DMS53 treated with DMSO at 0.1 percent for 48 hours (cell line): ENCODE measurements at regions not wholly inside any gene's neighbourhood (a gene's known extent, or its start where the extent isn't known, plus 50 kb on each side); places are given as distances from the start of the nearest gene placed in this dataset.

Experiments
- DNase-seq: peaks from one replicate; lab custom pipeline; 2025; ENCODE audit not compliant: unreplicated experiment; lab: John Stamatoyannopoulos, UW

DNA sequence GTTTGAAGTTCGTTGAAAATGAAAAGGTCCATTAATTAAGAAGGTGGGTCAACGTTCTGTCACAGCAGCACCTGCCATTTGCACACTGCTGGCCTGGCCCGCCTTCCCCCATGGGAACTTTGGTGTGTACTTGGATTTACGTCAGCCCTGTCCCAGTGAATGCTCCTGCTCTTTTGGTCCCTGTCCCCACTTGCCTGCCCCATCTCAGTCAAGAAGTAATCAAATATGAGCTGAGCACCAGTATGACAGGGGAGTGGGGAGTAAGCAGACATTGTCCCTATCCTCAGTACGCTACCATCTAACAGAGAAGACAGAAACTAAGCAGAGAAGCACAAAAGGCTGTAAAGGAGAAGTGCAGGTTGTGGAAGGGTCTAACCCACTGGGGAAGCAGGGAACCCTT is 65.1 kb downstream of the SLC4A3 start:
- no peak for DNase-seq

GRCh38 chr2:219695145-219695709 is 67.8 kb downstream of the SLC4A3 start:
- DNase-seq, result no peak

DNA sequence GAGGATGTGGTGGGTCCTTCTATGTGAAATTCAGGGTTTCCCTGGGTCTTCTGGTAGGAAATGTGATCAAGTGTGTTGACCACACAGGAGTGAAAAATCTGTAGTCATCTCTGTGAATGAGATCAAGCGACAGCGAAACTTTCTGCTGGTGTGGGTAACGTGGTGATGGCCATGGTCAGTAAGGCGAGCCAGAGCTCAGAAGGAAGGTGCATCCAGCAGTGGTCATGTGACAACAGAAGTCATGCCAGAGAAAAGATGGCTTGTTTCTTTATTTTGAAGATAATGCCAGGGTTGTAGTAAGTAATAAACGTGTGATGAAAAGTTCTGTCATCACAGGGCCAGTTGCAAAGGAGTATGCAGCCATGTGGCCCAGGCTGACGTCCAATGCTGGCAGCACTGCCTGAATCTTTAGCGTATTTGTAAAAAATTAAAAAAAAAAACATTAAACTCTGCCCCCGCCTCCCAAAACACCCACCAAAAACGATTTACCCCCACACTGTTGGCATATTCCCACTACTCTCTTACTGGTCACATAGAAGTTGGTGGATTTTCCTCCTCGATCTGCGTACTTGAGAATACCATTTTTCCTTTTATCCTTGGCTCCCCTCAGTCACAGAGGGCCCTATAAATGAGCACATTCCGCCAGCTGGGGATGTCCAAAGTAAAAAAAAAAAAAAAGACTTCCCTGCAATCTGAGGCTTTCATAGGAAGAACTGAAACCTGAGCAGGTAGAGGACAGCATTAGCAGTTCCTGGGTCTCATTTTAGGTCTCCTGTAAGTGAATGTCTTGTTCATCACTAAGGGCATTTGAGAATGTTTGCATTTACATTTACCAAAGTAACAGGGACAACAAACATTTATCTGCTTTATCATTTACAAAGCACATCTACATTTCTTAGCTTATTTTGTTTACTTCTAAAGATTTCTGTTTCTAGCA is 70.6 kb downstream of the SLC4A3 start:
- no peak for DNase-seq

DNA sequence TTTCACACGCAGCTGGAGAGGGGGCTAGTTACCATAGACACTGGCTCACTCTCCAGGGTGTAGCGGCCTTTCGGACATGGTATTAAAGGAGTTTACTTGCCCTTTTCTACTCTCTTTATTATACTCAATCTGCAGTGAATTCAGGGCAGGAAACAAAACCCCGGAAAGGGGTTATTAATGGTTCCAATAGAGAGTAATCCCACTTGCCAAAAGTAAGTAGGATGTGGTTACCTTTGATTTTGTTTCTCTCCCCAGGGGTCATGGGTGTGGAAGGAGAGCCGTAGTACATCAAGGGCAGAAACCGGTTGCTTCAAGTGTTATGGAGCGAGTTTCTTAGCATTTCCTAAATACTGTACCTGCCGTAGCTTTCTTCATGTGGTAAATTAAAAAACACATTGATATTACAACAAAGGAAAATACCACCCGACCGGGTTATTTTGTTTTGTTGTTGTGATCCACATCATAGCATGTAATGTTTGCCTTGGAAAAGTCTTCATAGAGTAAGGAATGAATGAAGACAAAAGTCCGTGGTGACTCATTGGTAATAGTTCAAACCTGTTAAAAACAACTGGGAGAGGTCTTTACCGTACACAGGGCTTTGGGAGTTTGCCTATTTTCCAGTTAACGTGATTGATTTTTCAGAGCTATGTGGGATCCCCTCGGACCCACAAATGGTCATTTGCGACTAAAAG is 71.5 kb downstream of the SLC4A3 start:
- DNase-seq, result no peak

DNA sequence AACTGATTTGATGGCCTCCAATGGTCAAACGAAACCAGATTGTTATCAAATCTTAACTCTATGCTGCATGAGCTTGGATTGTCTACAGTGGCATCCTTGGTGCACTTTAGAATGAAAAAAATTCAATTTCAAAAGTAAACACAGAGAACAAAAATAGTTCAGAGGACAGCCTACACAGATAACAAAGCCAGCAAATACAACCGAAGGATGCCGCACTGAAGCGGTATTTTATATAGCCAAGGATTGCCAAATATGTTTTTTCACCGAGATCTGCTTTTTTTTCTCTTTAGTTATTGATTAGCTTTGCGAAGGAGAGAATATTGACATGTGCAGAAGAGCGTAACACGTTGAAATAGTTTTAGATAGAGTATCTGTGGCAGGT is 72.0 kb downstream of the SLC4A3 start:
- no peak for DNase-seq

DNA sequence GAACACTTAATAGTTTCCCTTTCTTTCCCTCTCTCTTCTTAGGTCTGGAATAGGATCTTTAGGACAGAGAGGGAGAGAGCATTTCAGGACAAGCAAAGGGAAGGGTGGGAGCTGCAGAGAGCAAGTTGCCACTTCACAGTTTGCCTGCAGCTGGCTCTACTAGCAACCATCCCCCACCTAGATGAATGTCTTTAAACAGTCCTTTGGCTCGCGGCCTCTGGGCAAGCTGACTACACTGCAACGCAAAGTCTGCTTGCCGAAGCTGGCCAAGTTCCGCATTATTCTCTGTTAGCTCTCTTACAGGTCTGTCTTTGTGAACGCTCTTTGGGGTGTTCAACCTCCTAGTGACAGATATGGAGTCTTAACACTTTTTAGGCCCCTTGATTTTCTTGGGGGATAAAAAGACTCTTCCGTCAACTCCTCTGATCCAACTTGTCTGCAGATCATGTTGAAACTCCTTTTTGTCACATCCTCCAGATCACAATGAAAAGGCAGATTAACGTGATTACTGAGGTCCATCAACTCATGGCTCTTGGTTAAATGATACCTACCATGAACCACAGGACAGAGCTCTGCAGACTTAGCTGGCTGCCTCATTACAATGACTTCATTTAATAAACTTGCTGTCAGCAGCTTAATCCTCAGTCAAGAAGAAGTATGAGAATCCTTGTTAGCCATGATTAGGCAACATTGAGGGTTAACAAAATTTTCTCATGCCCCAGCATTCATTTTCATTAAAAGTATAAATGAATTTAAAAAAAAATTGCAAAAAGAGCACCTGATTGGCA is 74.6 kb downstream of the SLC4A3 start:
- DNase-seq, result no peak

- DNase-seq, result no peak
Observed at GRCh38 chr2:219702796-219703545, 75.5 kb downstream of the SLC4A3 start.

GRCh38 chr2:219704878-219705277 is 77.4 kb downstream of the SLC4A3 start:
- DNase-seq, result no peak

DNA sequence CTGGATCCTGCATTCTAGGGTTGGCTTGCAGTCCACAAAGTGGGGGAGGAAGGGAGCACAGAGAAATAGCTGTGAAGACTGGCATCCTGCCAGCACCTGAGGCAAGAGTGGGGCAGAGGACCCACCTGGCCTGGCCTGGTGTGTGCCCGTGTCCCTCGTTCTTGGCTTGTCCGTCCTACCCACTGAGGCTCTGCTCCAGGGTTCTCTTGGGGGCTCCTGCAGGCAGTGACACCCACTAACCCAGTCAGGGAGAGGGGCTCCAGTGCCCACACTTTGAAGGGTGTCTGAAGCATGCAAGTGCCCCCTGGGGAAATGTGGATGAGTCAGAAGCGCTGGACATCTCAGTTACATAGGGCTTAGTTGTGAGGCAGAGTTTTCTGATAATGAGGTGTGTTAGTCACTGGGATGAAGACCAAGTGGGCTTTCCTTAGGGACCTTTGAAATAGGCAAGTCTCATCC is 79.4 kb downstream of the SLC4A3 start:
- no peak for DNase-seq

GRCh38 chr2:219707496-219708285 is 80.3 kb downstream of the SLC4A3 start:
- DNase-seq, result no peak

GRCh38 chr2:219709331-219709761 is 81.9 kb downstream of the SLC4A3 start:
- DNase-seq, result no peak

DNA sequence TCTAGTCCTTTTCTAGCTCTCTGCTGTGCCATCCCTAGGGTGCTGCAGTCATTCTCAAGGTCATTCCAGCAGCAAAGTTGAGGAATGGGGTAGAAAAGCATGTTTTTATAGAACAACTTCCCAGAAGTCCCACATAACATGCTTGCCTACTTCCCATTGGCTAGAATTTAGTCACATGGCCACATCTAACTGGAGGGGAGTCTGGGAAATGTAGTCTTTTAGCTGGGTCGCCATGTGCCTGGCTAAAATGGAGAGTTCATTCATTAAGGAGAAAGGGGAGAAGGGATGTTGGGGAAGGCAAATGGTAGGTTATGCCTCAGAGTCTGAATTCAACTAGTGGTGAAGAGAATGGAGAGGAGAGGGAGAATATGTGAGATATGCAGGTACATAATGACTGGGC is 85.7 kb downstream of the SLC4A3 start:
- DNase-seq, result no peak

GRCh38 chr2:219714681-219715400 is 87.4 kb downstream of the SLC4A3 start:
- no peak for DNase-seq

DNA sequence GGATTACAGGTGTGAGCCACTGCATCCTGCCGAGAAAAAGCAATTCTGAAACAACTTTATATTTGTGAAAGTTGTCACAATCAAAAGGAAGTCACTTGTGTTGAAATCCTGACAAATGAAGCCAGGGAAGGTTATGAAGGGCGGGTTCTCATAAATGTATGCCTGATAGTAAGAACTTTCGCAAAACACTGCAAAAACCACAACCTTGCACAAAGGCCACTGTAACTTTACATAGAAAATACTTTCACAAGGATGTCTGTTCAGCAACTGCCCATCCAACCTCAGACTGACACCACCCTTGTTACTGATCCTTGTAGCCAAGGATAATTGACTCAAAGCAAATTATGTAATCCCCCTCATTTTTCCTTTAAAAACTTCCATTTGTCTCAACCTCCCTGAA is 90.6 kb downstream of the SLC4A3 start:
- DNase-seq, result no peak

DNA sequence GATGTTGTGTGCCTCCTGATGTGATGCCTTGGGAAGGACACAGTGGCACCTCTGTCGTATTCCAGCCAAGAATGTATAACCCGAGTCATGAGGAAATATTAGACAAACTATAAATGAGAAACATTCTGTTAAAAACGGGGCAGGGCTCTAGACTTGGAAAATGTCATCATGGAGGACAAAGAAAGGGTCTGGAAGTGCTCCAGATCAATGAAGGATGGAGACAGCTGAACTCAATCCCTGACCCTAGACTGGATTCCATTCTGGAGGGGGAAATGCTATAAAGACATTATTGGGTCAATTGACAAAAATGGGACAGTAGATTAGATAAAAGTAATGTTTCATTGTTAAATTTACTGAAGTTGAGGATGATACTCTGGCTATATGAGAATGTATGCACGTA is 92.1 kb downstream of the SLC4A3 start:
- DNase-seq, result no peak

GRCh38 chr2:219720956-219721355 is 93.5 kb downstream of the SLC4A3 start:
- no peak for DNase-seq

GRCh38 chr2:219722276-219722879 is 94.9 kb downstream of the SLC4A3 start:
- no peak for DNase-seq

- no peak for DNase-seq
Observed at GRCh38 chr2:219723311-219723710, 95.9 kb downstream of the SLC4A3 start.

GRCh38 chr2:219724628-219725027 is 97.2 kb downstream of the SLC4A3 start:
- DNase-seq, result no peak
